A172 (cell line): ENCODE measurements at regions not wholly inside any gene's neighbourhood (a gene's known extent, or its start where the extent isn't known, plus 50 kb on each side); places are given as distances from the start of the nearest gene placed in this dataset.

ENCODE experiments used
- DNase-seq: peaks from one replicate; pipeline ENCODE4 v3.0.0-alpha.2; 2015; ENCODE audit warnings: low spot score

GRCh38 chr17:69762766-69763165 lies 312.3 kb upstream of the KCNJ16 start:
- DNase-seq: no peak

- DNase-seq: peak; percentile 5
Measured at GRCh38 chr17:69763503-69763902, 311.5 kb upstream of the KCNJ16 start.

- no peak for DNase-seq
Measured at GRCh38 chr17:69764146-69764545, 310.9 kb upstream of the KCNJ16 start.

- DNase-seq: no peak
Measured at GRCh38 chr17:69769050-69769449, 306.0 kb upstream of the KCNJ16 start.

- DNase-seq: no peak
Measured at GRCh38 chr17:69773081-69773480, 301.9 kb upstream of the KCNJ16 start.

- no peak for DNase-seq
Measured at GRCh38 chr17:69779378-69780214, 295.4 kb upstream of the KCNJ16 start.

- DNase-seq: no peak
Measured at GRCh38 chr17:69783865-69784264, 291.2 kb upstream of the KCNJ16 start.

GRCh38 chr17:69788957-69789356 lies 286.1 kb upstream of the KCNJ16 start:
- no peak for DNase-seq

GRCh38 chr17:69796078-69796477 lies 278.9 kb upstream of the KCNJ16 start:
- DNase-seq: no peak

GRCh38 chr17:69800870-69801269 lies 274.2 kb upstream of the KCNJ16 start:
- DNase-seq: no peak

- no peak for DNase-seq
Measured at GRCh38 chr17:69801368-69801767, 273.7 kb upstream of the KCNJ16 start.

- no peak for DNase-seq
Measured at GRCh38 chr17:69802045-69802740, 272.8 kb upstream of the KCNJ16 start.

GRCh38 chr17:69809331-69809730 lies 265.7 kb upstream of the KCNJ16 start:
- DNase-seq: no peak

GRCh38 chr17:69810326-69810965 lies 264.6 kb upstream of the KCNJ16 start:
- DNase-seq: no peak

GRCh38 chr17:69812240-69812837 lies 262.7 kb upstream of the KCNJ16 start:
- DNase-seq: no peak

GRCh38 chr17:69814031-69814430 lies 261.0 kb upstream of the KCNJ16 start:
- DNase-seq: no peak

GRCh38 chr17:69815406-69815805 lies 259.6 kb upstream of the KCNJ16 start:
- DNase-seq: no peak

GRCh38 chr17:69818467-69818866 lies 256.6 kb upstream of the KCNJ16 start:
- no peak for DNase-seq

GRCh38 chr17:69819316-69820087 lies 255.5 kb upstream of the KCNJ16 start:
- no peak for DNase-seq

- DNase-seq: no peak
Measured at GRCh38 chr17:69820876-69821473, 254.1 kb upstream of the KCNJ16 start.

- no peak for DNase-seq
Measured at GRCh38 chr17:69822314-69822875, 252.6 kb upstream of the KCNJ16 start.
